ENCODE measurements at regions not wholly inside any gene's neighbourhood (a gene's known extent, or its start where the extent isn't known, plus 50 kb on each side); places are given as distances from the start of the nearest gene placed in this dataset.
"Not testable (repeated sequence)": the region's sequence is repeated elsewhere in the genome, so short reads cannot be mapped to it uniquely, and the experiment has no call there.

GRCh38 chrX:104372547-104372946 is 117.8 kb upstream of the ESX1 start:
- no peak for DNase-seq

- DNase-seq, result no peak
Measured at GRCh38 chrX:104370089-104370488, 115.4 kb upstream of the ESX1 start.

GRCh38 chrX:104360774-104361173 is 106.0 kb upstream of the ESX1 start:
- not testable (repeated sequence) for DNase-seq

GRCh38 chrX:104359124-104359523 is 104.4 kb upstream of the ESX1 start:
- DNase-seq, result no peak

GRCh38 chrX:104351173-104351769 is 96.5 kb upstream of the ESX1 start:
- DNase-seq, result no peak

GRCh38 chrX:104347860-104348259 is 93.1 kb upstream of the ESX1 start:
- no peak for DNase-seq

DNA sequence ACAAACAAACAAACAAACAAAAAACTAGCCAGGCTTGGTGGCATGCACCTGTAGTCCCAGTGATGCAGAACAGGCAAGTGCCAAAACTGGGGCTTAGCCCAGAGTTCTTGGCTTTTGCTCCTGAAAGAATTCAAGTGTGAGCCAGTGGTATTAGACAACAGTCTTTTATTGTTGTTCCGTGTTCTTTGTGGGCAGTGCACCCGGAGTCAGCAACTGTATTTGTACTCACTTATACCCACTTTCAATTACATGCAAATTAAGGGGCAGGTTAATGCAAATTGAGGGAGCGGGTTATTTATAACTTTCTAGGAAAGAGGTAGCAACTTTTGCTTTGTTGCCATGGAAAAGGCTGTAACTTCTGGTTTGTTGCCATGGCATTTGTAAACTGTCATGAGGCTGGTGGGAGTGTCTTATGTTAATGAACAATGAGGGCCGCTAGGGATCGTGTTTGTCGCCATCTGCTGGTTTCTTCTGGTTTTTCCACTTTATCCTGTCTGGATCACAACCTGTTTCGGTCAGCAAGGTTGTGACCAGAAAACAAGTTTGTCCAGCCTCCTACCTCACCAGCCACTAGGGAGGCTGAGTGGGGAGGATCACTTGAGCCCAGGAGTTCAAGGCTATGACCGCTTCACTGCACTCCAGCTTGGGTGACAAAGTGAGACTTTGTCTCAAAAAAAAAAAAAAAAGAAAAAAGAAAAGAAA is 88.8 kb upstream of the ESX1 start:
- DNase-seq, result peak; percentile 32

GRCh38 chrX:104342065-104342464 is 87.3 kb upstream of the ESX1 start:
- DNase-seq, result no peak

DNA sequence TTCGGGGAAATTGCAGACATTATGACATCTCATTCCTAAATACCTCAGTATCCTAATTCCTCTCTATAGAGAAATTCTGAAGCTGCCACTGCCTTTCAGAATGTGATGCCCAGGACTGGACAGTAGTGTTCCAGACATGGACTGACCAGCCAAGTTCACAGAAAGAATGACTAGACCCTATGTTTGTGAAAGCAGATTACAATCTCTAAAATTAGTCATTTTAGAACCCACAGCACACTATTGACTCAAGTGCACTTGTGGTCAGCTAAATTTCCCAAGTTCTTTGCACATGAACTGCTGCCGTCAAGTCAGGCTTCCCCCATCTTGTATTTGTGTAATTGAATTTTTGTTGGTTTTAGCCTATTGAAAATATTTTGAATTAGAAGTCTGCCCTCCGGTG is 81.0 kb upstream of the ESX1 start:
- no peak for DNase-seq

GRCh38 chrX:104334971-104335370 is 80.2 kb upstream of the ESX1 start:
- no peak for DNase-seq

GRCh38 chrX:104330966-104331365 is 76.2 kb upstream of the ESX1 start:
- no peak for DNase-seq

GRCh38 chrX:104329731-104330130 is 75.0 kb upstream of the ESX1 start:
- DNase-seq, result no peak

- DNase-seq, result no peak
Measured at GRCh38 chrX:104325213-104325585, 70.5 kb upstream of the ESX1 start.

GRCh38 chrX:104324461-104325212 is 69.9 kb upstream of the ESX1 start:
- DNase-seq, result no peak

DNA sequence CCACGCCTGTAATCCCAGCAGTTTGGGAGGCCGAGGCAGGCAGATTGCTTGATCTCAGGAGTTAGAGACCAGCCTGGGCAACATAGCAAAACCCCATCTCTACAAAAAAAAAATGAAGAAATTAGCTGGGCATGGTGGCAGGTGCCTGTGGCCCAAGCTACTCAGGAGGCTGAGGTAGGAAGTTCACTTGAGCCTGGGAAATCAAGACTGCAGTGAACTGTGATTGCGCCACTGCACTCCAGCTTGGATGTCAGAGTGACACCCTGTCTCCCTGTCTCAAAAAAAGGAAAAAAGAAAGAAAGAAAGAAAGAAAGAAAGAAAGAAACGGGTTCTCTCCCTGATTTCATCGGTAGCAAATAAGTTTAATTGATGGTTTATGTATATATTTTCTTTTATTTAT is 64.6 kb upstream of the ESX1 start:
- no peak for DNase-seq

GRCh38 chrX:104318330-104319009 is 63.7 kb upstream of the ESX1 start:
- DNase-seq, result no peak

DNA sequence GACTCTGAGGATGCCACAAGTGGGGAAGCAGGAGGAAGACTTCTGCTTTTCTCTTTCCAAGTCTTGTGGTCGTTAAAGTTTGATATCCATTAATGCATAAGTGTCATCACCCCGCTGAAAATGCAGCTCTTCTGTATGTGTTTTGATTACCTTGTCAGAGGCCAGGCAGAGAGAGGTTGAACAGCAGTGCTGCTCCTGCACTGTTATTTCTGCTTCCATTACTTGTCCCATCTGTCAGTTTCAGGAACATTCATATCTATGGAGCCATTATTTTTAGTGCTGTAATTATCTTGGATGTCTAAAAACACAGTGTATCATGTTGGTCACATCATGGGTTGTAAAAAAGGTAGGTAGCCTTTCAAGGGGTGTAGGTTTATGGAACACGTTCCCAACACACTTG is 62.0 kb upstream of the ESX1 start:
- no peak for DNase-seq

- no peak for DNase-seq
Measured at GRCh38 chrX:104315555-104315954, 60.8 kb upstream of the ESX1 start.

- no peak for DNase-seq
Measured at GRCh38 chrX:104310657-104311254, 56.0 kb upstream of the ESX1 start.

- no peak for DNase-seq
Measured at GRCh38 chrX:104310090-104310489, 55.4 kb upstream of the ESX1 start.

DNA sequence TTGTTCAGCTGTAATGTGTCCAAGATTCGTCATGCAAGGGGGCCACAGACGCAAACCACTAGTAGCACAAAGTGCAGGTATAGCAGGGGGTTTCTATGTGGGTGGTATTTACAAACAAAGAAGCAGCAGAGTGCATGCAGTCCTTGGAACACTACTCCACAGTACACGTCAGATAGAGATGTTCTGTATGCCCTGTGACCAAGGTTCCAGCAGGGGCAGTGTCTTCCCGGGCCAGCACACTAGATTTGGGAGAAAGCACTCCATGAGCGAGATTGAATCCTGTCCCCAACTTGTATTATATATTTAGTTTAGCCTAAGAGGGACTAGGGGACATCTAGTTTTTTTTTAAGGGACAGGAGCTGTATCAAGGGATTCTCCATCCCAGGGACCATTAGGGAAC is 54.4 kb upstream of the ESX1 start:
- no peak for DNase-seq

- DNase-seq, result no peak
Measured at GRCh38 chrX:104307341-104307740, 52.6 kb upstream of the ESX1 start.

GRCh38 chrX:104306180-104306579 is 51.4 kb upstream of the ESX1 start:
- no peak for DNase-seq

Data from CD4-positive, alpha-beta T cell treated with Interleukin-6 for 4 hours (primary cell).